Activated naive CD4-positive, alpha-beta T cell treated with anti-CD3 and anti-CD28 coated beads, Interleukin-2, amount 50 U/mL, for 16 hours (primary cell): ENCODE measurements at regions not wholly inside any gene's neighbourhood (a gene's known extent, or its start where the extent isn't known, plus 50 kb on each side); places are given as distances from the start of the nearest gene placed in this dataset.
"Not testable (repeated sequence)": the region's sequence is repeated elsewhere in the genome, so short reads cannot be mapped to it uniquely, and the experiment has no call there.

Source experiments
- DNase-seq: peaks from one replicate; pipeline ENCODE4 v3.0.0-alpha.2; 2020

GRCh38 chr18:1732143-1732542 is 827.5 kb downstream of the ADCYAP1 start:
- no peak for DNase-seq

- no peak for DNase-seq
Observed at GRCh38 chr18:1746131-1746530, 825.2 kb downstream of the METTL4 start.

GRCh38 chr18:1751249-1751648 is 820.1 kb downstream of the METTL4 start:
- DNase-seq: no peak

- DNase-seq: no peak
Observed at GRCh38 chr18:1760901-1761300, 810.4 kb downstream of the METTL4 start.

GRCh38 chr18:1774261-1774660 is 797.0 kb downstream of the METTL4 start:
- no peak for DNase-seq

GRCh38 chr18:1777843-1778242 is 793.5 kb downstream of the METTL4 start:
- no peak for DNase-seq

- no peak for DNase-seq
Observed at GRCh38 chr18:1778496-1779178, 792.7 kb downstream of the METTL4 start.

GRCh38 chr18:1779587-1779986 is 791.7 kb downstream of the METTL4 start:
- DNase-seq: no peak

GRCh38 chr18:1784113-1784512 is 787.2 kb downstream of the METTL4 start:
- no peak for DNase-seq

- not testable (repeated sequence) for DNase-seq
Observed at GRCh38 chr18:1785980-1786379, 785.3 kb downstream of the METTL4 start.

- DNase-seq: no peak
Observed at GRCh38 chr18:1796636-1797035, 774.7 kb downstream of the METTL4 start.

- DNase-seq: no peak
Observed at GRCh38 chr18:1797235-1797634, 774.1 kb downstream of the METTL4 start.

- no peak for DNase-seq
Observed at GRCh38 chr18:1805521-1805920, 765.8 kb downstream of the METTL4 start.

- no peak for DNase-seq
Observed at GRCh38 chr18:1806884-1807615, 764.3 kb downstream of the METTL4 start.

- DNase-seq: no peak
Observed at GRCh38 chr18:1811282-1811681, 760.0 kb downstream of the METTL4 start.

- DNase-seq: no peak
Observed at GRCh38 chr18:1825296-1825695, 746.0 kb downstream of the METTL4 start.

GRCh38 chr18:1840878-1841277 is 730.4 kb downstream of the METTL4 start:
- no peak for DNase-seq

GRCh38 chr18:1846640-1847039 is 724.7 kb downstream of the METTL4 start:
- DNase-seq: no peak

GRCh38 chr18:1848716-1849115 is 722.6 kb downstream of the METTL4 start:
- DNase-seq: no peak

- DNase-seq: no peak
Observed at GRCh38 chr18:1849386-1849785, 721.9 kb downstream of the METTL4 start.

- DNase-seq: not testable (repeated sequence)
Observed at GRCh38 chr18:1857281-1857680, 714.0 kb downstream of the METTL4 start.

GRCh38 chr18:1861473-1861872 is 709.8 kb downstream of the METTL4 start:
- no peak for DNase-seq

- DNase-seq: no peak
Observed at GRCh38 chr18:1865869-1866268, 705.4 kb downstream of the METTL4 start.

GRCh38 chr18:1872274-1872673 is 699.0 kb downstream of the METTL4 start:
- DNase-seq: no peak

- no peak for DNase-seq
Observed at GRCh38 chr18:1875219-1875618, 696.1 kb downstream of the METTL4 start.
